AG08395 (cell line): ENCODE measurements at regions not wholly inside any gene's neighbourhood (a gene's known extent, or its start where the extent isn't known, plus 50 kb on each side); places are given as distances from the start of the nearest gene placed in this dataset.
"Not testable (repeated sequence)": the region's sequence is repeated elsewhere in the genome, so short reads cannot be mapped to it uniquely, and the experiment has no call there.

ENCODE experiments used
- DNase-seq: peaks from one replicate; pipeline ENCODE4 v3.0.0; 2012; ENCODE audit warnings: mixed read lengths, low spot score

DNA sequence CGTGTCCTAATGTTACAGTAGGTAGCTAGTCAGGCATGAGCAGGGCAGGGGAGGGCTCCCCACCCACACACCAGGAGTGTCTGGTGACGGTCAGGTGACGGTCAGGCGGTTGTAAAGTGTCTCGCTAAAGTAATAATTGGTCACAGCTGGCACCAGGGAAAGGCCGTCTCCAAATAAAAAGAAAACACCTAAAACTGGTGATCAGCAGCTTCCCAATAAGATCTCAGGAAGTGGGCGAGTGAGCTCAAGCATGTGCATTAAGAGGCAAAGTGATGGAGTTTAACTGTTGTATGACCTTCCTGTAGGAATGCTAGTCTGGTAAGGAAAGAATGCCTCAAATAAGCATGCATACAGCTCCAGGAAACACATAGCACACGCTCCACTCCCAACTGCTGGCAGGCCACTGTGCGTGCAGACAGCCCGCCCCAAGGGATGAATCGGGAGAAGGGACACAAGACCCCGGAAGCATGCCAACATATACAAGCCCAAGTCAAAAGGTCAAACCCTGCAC lies 177.1 kb downstream of the RNF144A start:
- no peak for DNase-seq

DNA sequence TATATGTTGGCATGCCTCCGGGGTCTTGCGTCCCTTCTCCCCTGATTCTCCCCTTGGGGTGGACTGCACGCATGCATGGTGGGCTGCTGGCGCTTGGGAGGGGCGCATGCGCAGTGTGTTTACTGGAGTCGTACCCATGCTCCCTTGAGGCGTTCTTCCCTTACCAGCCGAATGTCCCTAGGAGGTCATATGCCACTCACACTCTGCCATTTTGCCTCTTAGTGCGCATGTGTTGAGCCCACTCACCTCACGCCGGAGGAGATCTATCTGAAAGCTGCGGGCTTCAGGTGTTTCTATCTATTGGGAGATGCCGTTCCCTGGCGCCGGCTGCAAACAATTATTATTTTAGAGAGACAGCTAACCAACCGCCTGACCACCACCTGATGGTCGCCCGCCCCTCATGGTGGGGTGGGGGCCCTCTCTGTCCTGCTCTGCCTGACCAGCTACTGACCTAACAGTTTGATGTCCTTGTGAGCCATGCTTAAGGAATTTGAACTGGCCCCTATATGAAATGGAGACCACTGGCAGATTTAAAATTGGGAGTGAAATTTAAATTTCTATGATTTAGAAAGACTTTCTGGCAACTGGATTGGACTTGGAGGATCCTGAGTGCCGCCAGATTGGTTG lies 179.6 kb downstream of the RNF144A start:
- DNase-seq: no peak

DNA sequence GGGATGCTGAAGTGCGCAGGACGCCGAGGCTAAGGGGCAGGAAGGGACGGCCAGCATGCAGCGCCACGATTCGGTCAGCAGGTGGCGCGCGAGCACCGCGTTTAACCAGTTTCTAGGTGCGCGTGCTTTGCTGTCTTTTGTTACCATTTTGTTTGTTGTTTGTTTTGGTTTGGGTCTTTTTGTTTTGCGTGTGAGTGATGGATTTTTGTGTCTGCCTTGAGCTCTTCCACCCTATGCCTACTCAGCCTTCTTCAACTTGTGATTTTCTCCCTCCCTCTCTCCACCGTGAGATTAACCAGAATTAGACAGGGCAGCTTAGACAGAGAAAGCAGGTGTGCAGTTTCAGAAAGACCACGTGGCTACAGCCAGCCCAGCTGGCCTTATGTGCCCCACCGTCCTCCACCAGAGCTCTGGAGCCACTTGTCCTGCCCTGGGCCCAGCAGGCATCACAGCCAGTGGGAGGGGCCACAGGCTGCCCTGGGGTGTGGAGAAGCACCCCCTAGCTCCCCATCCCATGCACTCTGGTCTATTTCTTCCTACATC lies 180.2 kb downstream of the RNF144A start:
- peak; percentile 74 for DNase-seq

DNA sequence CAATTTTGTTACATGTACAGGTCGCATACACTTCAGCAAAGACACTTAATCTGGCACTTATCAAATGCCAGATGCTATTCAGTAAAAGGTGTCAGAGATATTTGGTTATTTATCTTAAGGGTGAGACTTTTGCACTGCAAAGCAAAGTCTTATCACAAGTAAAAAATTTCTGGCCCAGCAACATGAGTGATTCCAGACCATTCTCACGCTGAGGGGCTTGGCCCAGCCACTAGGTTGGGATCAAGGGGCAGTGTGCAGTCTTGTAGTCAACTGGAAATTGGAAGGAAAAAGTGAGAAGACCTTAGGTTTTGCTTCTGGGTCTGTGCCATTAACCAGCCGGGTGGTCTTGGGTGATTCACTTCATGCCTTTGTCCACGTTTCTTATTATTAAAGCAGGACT lies 181.6 kb downstream of the RNF144A start:
- DNase-seq: no peak

DNA sequence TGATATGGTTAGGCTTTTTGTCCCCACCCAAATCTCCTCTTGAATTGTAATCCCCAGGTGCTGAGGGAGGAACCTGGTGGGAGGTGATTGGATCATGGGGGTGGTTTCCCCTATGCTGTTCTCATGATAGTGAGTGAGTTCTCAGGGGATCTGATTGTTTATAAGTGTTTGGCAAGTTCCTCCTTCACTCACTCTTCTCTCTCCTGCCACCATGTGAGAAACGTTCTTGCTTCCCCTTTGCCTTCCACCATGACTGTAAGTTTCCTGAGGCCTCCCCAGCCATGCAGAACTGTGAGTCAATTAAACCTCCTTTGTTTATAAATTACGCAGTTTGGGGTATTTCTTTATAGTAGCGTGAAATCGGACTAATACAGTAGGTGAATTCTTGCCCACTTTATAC lies 182.5 kb downstream of the RNF144A start:
- not testable (repeated sequence) for DNase-seq

DNA sequence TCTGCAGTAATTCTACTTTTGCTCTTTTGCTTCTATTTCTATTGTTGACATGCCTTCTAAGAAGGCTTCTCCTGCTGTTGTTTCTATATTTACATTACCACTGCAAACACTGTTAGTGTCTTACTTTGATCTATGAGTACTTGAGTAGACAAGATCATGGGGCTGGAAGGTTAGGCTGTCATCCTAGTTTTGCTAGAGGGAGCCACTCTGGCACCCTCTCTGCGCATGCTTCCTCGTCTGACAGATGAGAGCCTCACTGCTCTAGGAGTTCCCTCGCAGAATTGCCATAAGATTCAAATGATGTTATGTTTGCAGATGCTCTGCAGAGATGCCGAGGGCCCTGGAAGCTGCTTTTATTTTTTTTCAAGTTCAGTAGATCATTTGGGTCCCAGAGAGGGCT lies 185.6 kb downstream of the RNF144A start:
- no peak for DNase-seq

DNA sequence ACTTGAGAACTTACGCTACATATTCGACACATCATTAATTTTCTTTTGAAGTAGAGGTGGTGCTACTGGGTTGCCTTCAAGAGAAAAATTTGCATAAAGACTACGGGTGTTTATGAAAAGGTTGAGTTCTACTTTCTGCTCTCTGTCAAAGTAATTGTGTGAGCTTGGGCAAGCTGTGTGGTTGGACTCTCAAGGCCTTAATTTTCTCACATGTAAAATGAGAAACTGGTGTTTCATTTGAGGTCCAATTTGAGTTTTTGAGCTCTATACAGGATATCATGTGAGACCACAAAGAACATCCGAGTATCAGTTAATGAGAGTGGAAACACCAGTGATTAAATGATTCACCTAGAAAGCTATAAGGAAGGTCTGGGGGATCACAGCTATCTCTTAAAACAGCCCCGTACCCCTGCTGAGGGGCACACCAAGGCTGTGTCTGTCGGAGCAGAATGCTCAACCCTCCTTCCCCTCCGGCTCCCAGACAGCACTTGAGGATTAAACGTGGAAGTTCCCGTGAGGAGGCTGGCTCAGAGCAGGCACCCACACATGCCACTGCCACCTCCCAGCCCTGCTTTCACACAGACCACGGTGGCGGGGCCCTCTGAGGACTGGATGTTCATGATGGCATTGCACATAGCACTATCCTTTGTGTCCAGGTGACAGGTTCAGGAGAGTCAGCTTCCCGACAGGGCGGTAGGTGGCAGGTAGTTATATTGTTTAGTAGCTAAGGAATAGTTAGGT lies 191.8 kb downstream of the RNF144A start:
- no peak for DNase-seq

DNA sequence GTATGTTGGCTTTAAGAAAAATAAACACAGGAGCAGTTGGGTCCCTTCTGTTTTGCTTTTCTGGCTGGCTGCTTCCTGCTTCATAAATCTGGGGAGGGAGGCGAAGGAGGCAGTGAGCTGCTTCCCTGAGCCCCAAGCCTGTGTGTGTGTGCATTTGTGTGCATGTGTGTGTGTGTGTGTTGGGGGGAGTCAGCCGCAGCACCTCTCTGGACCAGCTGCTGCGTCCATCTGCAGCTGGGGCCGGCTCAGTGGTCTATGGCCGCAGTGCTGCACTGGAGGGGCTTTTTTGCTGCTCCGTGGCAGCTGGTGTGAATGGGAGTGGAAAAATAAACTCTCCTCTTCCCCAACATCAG lies 192.3 kb downstream of the RNF144A start:
- no peak for DNase-seq

DNA sequence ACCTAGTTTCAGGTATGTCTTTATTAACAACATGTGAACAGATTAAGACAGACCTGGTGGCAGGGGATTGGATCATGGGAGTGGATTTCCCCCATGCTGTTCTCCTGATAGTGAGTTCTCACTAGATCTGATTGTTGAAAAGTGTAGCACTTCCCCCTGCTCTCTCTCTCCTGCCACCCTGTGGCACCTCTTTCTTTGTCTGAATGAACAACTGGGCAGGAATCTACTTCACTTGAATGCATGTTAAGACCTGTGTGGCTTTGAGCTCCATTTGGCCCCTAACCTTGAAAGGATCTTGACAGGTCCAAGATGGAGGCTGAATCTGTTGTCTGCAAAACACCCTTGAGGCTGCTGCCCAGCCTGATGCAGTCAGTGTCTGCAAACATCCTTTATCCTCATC lies 194.4 kb downstream of the RNF144A start:
- DNase-seq: no peak

DNA sequence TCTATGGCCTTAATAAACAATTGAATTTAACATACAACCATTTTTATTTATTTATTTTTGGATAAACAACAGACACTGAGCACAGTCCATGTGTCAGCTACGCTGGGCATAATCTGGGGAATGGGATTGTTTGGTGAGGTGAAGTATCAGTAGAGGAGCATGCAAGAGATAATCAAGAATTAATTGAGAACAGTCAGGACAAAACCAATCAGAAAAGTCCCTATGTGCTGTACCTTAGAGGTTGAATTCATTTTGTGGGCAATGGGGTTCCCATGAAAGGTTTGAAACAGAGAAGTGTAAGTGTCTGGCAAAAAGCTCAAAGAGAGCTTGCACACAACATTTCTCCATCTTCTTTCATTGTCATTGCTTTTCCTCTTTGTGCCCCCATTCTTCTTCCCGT lies 198.2 kb downstream of the RNF144A start:
- no peak for DNase-seq

DNA sequence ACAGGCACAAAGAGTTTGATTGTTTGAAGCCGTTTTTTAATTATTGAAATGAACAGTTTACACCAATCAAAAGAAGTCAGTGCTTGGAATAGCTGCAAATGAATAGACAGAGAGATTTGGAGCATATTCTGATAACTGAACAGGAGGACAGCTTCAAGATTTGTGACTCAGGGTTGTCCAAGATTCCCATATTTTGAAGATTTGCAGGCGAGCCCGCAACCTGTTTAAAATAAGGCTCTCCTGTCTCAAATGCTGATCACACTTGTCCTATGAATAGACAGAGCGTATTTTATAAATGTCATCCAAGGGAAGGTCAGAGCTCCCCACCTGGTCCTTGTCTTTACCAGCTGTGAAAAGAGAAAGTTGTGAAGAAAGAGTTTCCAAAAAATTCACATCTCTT lies 198.7 kb downstream of the RNF144A start:
- no peak for DNase-seq

DNA sequence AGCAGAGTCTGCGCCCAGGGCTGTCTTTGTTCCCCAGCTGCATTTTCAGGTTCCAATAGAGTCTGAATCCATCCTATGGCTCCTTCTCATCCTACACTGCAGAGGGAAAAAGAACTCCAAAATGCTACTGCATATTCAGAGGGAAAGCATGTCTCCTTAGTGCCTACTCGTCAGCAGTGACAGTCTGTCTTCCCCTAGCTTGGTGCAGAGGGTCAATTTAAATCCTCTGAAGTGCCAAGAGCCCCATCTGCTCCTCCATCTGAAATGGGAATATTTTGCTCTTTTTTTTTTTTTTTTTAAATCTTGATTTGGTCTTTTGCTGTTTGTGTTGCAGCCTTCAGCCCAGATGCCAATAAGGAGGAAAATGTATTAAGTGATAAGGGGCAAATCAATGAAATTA lies 199.3 kb downstream of the RNF144A start:
- DNase-seq: no peak

DNA sequence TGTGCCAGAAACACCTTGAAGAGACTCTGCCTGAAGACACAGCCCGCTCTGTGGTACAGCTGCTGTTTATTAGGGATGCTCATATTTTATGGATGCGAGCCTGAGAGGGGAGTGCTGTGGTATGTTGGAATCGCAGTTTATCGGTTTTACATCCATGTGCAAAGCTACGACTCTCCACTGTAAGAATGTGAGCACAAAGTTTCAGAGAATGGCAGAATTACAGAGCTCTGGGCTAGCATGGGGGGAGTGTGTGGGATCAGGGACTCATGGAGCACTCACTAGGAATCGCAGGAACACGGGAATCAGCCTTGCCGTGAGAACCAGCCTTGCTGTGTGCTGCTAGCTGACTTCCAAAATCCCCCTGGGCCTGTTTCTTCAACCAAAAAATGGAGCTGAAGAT lies 199.9 kb downstream of the RNF144A start:
- DNase-seq: no peak

DNA sequence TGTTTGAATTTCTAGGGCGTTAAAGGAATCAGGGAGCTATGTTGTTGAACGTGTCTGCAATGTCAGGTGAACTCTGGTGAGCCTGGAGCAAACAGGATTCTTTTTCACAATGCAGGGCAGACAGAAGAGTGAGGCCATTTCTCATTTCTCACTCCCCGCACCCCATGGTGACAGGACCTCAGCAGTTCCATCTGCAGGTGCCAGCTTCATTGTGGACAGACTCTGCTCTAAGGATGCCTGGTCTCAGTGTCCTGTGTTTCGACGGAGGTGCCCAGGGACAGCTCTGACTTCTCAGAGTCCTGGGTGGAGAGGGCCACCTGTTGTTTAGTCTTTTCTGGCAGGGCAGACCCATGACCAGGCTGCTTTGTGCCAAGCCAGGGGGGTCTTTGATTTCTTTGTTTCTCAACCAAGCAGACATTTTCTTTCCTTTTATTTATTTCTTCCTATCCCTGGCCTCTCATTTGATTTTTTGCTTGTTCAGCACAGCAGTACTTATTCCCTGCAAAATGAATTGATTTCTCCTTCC lies 201.5 kb downstream of the RNF144A start:
- no peak for DNase-seq

DNA sequence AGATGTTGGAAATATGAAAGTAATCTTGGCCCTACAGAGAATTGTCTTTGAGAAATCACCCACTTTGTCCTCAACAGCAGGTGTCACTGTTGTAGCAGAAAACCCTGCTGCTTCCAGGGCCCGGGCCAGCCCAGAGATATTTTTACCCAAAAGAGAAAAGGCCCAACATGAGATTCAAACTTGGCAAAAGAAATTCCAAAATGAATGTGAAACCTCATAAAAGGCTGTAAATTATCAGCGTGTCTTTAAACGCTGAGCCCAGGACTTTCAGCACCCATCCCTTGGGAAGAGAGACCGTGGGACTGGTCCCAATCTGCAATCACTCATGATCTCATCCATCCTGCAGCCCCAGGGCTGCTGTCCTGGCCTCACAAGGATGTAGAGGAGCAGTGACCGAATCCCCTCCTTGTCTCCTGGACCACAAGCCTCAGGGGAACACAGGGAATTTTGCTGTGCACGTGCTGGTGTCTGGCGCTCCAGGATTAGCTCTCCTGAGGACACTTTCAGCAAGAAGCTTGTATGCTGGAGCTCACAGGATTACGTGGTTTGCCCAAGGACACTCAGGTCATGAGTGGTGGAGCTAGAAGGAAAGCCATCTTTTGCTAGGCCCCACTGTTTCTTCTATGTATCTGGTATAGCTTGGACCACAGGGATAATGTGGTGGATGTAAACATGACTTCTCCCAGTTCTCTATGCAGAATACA lies 202.1 kb downstream of the RNF144A start:
- peak; percentile 69 for DNase-seq

DNA sequence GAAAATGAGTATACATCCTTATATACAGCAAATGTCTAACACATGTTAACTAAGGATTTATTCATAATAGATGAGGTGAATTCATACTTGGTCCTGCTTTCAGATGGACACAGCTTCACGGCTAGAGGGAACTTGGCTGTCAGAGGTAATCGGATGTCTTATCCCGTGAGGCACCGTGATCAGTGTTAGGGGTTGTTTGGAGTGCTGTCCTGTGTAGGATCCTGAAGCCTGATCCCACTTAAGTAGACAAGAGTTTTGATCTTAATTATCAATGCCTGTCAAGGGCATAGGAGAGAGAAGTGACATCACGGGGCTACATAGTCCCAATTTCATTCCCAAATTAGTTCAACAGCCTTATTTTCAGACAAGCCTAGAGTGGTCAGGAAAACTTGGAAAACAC lies 204.6 kb downstream of the RNF144A start:
- no peak for DNase-seq

DNA sequence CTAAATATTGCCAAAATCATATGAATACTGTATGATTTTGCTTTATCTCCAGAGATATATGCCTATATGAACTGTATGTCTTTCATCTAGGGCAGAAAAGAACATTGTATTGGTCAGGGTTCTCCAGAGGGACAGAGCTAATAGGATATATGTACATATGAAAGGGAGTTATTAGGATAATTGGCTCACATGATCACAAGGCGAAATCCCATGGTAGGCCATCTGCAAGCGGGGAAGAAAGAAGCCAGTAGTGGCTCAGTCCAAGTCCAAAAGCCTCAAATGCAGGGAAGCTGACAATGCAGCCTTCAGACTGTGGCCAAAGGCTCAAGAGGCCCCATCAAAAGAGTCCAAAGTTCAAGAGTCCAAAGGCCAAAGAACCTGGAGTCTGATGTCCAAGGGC lies 209.9 kb downstream of the RNF144A start:
- no peak for DNase-seq

DNA sequence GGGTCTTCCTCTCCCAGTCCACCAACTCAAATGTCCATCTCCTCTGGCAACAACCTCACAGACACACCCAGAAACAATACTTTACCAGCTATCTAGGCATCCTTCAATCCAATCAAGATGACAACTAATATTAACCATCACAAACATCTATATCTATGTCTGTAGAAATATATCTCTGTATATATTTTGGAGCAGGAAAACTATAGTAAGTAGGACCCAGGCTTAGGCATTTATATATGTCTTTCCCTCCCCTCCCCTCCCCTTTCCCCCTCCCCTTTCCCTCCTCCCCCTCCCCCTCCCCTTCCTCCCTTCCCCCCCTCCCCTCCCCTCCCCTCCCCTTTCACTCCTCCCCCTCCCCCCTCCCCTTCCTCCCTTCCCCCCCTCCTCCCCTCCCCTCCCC lies 210.5 kb downstream of the RNF144A start:
- DNase-seq: no peak

DNA sequence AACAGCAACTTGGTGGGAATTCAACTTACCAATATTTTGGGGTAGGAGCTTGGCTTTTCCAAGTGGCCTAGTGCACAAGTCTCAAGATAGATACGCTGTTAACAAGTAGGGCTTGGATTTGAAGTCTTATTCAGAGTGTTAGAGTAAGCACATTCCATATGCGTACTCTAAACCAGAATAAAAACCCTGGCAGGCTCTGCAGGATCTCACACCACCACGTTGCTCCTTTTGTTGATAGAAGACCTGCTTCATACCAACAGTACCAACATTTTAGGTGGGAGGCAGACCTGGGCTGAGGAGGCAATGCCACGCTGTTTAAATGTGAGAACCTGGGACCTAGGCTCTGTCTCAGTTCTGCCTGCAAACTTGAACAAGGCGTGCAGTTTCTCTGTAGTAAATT lies 214.0 kb downstream of the RNF144A start:
- DNase-seq: no peak

DNA sequence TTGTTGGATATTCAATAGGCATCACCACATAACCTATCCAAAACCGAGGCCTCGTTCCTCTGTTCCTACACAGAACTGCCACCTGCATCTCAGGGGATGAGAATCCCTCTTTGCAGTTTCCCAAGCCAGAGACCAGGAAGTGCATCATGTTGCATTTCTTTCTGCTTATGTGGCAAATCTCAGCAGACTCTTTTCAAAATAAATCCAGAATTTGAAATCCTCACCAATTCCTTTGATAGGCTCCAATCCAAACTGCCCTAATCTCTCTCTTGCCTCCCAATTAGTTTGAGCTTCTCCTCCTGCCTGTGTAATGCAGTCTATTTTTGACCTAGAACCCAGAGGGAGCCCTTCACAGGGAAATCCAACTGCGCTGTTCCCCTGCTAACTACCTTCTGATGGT lies 215.5 kb downstream of the RNF144A start:
- no peak for DNase-seq

DNA sequence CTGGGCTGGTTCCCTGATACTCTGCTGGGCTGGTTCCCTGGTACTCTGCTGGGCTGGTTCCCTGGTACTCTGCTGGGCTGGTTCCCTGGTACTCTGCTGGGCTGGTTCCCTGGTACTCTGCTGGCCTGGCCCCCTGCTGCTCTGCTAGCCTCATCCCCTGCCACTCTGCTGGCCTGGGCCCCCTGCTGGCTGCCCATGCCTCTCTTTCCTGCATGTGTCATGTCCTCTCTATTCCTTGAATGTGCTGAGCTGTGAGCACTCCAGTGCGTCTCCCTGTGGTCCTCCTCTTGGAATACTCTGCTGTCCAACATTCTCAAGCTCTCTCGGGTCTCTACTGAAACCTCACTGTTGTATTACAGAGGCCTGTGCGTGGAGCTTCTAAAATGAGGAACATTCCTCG lies 216.3 kb downstream of the RNF144A start:
- no peak for DNase-seq

DNA sequence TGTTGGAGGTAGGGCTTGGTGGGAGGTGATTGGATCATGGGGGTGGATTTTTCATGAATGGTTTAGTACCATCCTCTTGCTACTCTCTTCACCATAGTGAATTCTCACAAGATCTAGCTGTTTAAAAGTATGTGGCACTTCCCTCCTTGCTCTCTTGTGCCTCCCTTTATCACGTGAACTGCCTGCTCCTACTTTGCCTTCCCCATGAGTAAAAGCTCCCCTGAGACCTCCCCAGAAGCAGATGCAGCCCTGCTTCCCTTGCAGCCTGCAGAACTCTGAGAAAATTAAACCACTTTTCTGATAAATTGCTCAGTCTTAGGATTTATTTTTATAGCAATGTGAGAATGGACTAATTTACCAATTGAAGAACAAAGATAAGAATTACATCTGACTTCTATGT lies 223.1 kb downstream of the RNF144A start:
- DNase-seq: no peak

DNA sequence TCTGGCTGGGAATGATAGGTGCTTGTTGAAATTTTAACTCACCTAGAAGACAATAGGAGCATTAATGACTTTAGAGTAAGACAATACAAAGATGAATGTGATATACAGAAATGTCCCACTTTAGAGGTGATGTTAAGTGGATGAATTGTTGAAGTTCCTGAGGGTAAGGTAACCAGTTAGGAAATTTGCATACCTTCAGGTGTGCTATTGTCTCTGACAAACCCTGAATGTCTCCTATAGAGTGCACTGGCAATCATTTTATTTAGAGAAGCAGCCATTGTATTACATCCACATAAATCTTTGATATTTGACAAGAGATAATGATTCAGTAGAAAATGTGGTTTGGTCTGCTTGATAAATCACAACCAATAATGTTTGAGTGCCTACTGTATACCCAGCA lies 228.5 kb downstream of the RNF144A start:
- no peak for DNase-seq
